GM12864 (cell line): ENCODE measurements at regions not wholly inside any gene's neighbourhood (a gene's known extent, or its start where the extent isn't known, plus 50 kb on each side); places are given as distances from the start of the nearest gene placed in this dataset.

ENCODE experiments used
- DNase-seq: peaks from one replicate; pipeline ENCODE4 v3.0.0-alpha.2; 2011; ENCODE audit warnings: low read depth
- H3K4me3 ChIP-seq: 2 replicates; pipeline ENCODE4 v1.5.1; 2011; ENCODE audit warnings: mild to moderate bottlenecking, low read depth, low read length, control low read depth
- CTCF ChIP-seq: IDR thresholded peaks from 2 replicates; pipeline ENCODE4 v1.5.1; 2011; ENCODE audit warnings: low read depth, mild to moderate bottlenecking, moderate library complexity, low read length, control low read depth, inconsistent platforms; ENCODE audit errors: missing control alignments

GRCh38 chr6:9675122-9675521 is 739.8 kb downstream of the TFAP2A start:
- DNase-seq = no peak
- no peak overlapping the region for H3K4me3 ChIP-seq
- TF ChIP-seq CTCF = no peak

GRCh38 chr6:9659848-9660247 is 755.0 kb downstream of the TFAP2A start:
- no peak for DNase-seq
- no peak overlapping the region for H3K4me3 ChIP-seq
- TF ChIP-seq CTCF = no peak

- DNase-seq = no peak
- no peak overlapping the region for H3K4me3 ChIP-seq
- no peak for TF ChIP-seq CTCF
Observed at GRCh38 chr6:9657994-9658393, 756.9 kb downstream of the TFAP2A start.

- no peak overlapping the region for H3K4me3 ChIP-seq
- DNase-seq = no peak
- no peak for TF ChIP-seq CTCF
Observed at GRCh38 chr6:9647599-9647998, 767.3 kb downstream of the TFAP2A start.

GRCh38 chr6:9647071-9647445 is 767.8 kb downstream of the TFAP2A start:
- no peak for TF ChIP-seq CTCF
- H3K4me3 ChIP-seq = no peak overlapping the region
- no peak for DNase-seq

GRCh38 chr6:9646342-9647070 is 768.4 kb downstream of the TFAP2A start:
- no peak overlapping the region for H3K4me3 ChIP-seq
- TF ChIP-seq CTCF = no peak
- no peak for DNase-seq

GRCh38 chr6:9638861-9639260 is 776.0 kb downstream of the TFAP2A start:
- no peak overlapping the region for H3K4me3 ChIP-seq
- TF ChIP-seq CTCF = no peak
- no peak for DNase-seq
